ENCODE measurements at regions not wholly inside any gene's neighbourhood (a gene's known extent, or its start where the extent isn't known, plus 50 kb on each side); places are given as distances from the start of the nearest gene placed in this dataset.

GRCh38 chr5:87831499-87831898 lies 418.8 kb upstream of the CCNH start:
- Histone ChIP-seq H3K4me1 (ENCODE audit: control insufficient read depth, insufficient read depth, low read length) (no peaks in the 10 kb centered on the region), H3K9me3 (ENCODE audit: control insufficient read depth, insufficient read depth, low read depth, low read length) (no peaks in the 10 kb centered on the region), H3K36me3 (ENCODE audit: control insufficient read depth, insufficient read depth, low read length) (no peaks in the 10 kb centered on the region), H3K4me3 (ENCODE audit: low read depth in 2 of 2, low read length in 2 of 2) (no peak overlapping the region), H3K27ac (ENCODE audit: low read length) (no peak overlapping the region), H3K27me3 (ENCODE audit: control insufficient read depth, insufficient read depth, low read length) (no peaks in the 10 kb centered on the region)
- intact Hi-C loops (cut with micrococcal nuclease; ENCODE audit: unreplicated experiment), result no loop called here
- DNase-seq (ENCODE audit: low read depth, low spot score) (no peak), ATAC-seq (no peak)
- in situ Hi-C loops (cut with HindIII; ENCODE audit: low pct_unique_long_range_greater_than_20kb, low sequenced_read_pairs), result no loop called here
- CTCF ChIA-PET, result no interaction called here
- no peak for TF ChIP-seq TCF7L2 (IDR thresholded peaks at IDR 0.05; ENCODE audit: low read depth, low read length)
- TF ChIP-seq SIN3A (IDR thresholded peaks at IDR 0.05; ENCODE audit: borderline replicate concordance, insufficient read depth, low read depth, low read length), result no peak
- no peak for TF ChIP-seq CTCF (IDR thresholded peaks at IDR 0.05)
- no peak for TF ChIP-seq POLR2AphosphoS5 (IDR thresholded peaks at IDR 0.05; ENCODE audit: low read depth, low read length)
- TF ChIP-seq REST (IDR thresholded peaks at IDR 0.05; ENCODE audit: insufficient read depth in 1 of 2, low read depth in 2 of 2, low read length in 1 of 2), result no peak
- no TSS peak for BruUV-seq (replicated peaks)
- POLR2A ChIA-PET, result no interaction called here

GRCh38 chr5:87829217-87829551 lies 416.5 kb upstream of the CCNH start:
- intact Hi-C loops (cut with micrococcal nuclease; ENCODE audit: unreplicated experiment), result no loop called here
- no peaks in the 10 kb centered on the region for H3K27me3 ChIP-seq (ENCODE audit: control insufficient read depth, insufficient read depth, low read length)
- in situ Hi-C loops (cut with HindIII; ENCODE audit: low pct_unique_long_range_greater_than_20kb, low sequenced_read_pairs), result no loop called here
- H3K27ac ChIP-seq (ENCODE audit: low read length), result no peak overlapping the region
- H3K36me3 ChIP-seq (ENCODE audit: control insufficient read depth, insufficient read depth, low read length), result no peaks in the 10 kb centered on the region
- no peak for DNase-seq (ENCODE audit: low read depth, low spot score)
- no TSS peak for BruUV-seq (replicated peaks)
- ChIA-PET POLR2A (no interaction called here), CTCF (no interaction called here)
- H3K4me1 ChIP-seq (ENCODE audit: control insufficient read depth, insufficient read depth, low read length), result no peaks in the 10 kb centered on the region
- no peak for ATAC-seq
- H3K9me3 ChIP-seq (ENCODE audit: control insufficient read depth, insufficient read depth, low read depth, low read length), result no peaks in the 10 kb centered on the region
- no peak for TF ChIP-seq POLR2AphosphoS5 (IDR thresholded peaks at IDR 0.05; ENCODE audit: low read depth, low read length)
- no peak for TF ChIP-seq CTCF (IDR thresholded peaks at IDR 0.05)
- TF ChIP-seq SIN3A (IDR thresholded peaks at IDR 0.05; ENCODE audit: borderline replicate concordance, insufficient read depth, low read depth, low read length), result no peak
- TF ChIP-seq TCF7L2 (IDR thresholded peaks at IDR 0.05; ENCODE audit: low read depth, low read length), result no peak
- no peak for TF ChIP-seq REST (IDR thresholded peaks at IDR 0.05; ENCODE audit: insufficient read depth in 1 of 2, low read depth in 2 of 2, low read length in 1 of 2)
- no peak overlapping the region for H3K4me3 ChIP-seq (ENCODE audit: low read depth in 2 of 2, low read length in 2 of 2)

All from Panc1 (cell line).